T-helper 1 cell treated with Interleukin-12 subunit alpha and Interleukin-12 subunit beta and Interleukin-4 antibody, amounts not matched to agents 30 μg/mL and 1 μg/mL, for 36 hours (primary cell): ENCODE measurements at regions not wholly inside any gene's neighbourhood (a gene's known extent, or its start where the extent isn't known, plus 50 kb on each side); places are given as distances from the start of the nearest gene placed in this dataset.

Experiments used
- H3K27ac Mint-ChIP-seq: one replicate; pipeline ENCODE4 v1.8.0; 2021; ENCODE audit warnings: mild to moderate bottlenecking, mixed read lengths
- H3K27me3 Mint-ChIP-seq: one replicate; pipeline ENCODE4 v1.8.0; 2021; ENCODE audit warnings: low read depth, mixed read lengths
- H3K36me3 Mint-ChIP-seq: one replicate; pipeline ENCODE4 v1.8.0; 2021; ENCODE audit warnings: low read depth, mixed read lengths
- H3K4me1 Mint-ChIP-seq: one replicate; pipeline ENCODE4 v1.8.0; 2021; ENCODE audit warnings: low read depth, mixed read lengths
- H3K4me3 Mint-ChIP-seq: one replicate; pipeline ENCODE4 v1.8.0; 2021; ENCODE audit warnings: mild to moderate bottlenecking, moderate library complexity, mixed read lengths
- H3K9me3 Mint-ChIP-seq: one replicate; pipeline ENCODE4 v1.8.0; 2021; ENCODE audit warnings: mixed read lengths

- no peaks in the 10 kb centered on the region for H3K27me3 Mint-ChIP-seq
- no peak overlapping the region for H3K4me3 Mint-ChIP-seq
- no peaks in the 10 kb centered on the region for H3K4me1 Mint-ChIP-seq
- H3K9me3 Mint-ChIP-seq = no peaks in the 10 kb centered on the region
- H3K27ac Mint-ChIP-seq = no peak overlapping the region
- no peaks in the 10 kb centered on the region for H3K36me3 Mint-ChIP-seq
These were observed 191.4 kb upstream of the VRK2 start for GRCh38 chr2:57855212-57855611.

- H3K4me1 Mint-ChIP-seq = no peaks in the 10 kb centered on the region
- no peaks in the 10 kb centered on the region for H3K9me3 Mint-ChIP-seq
- H3K27ac Mint-ChIP-seq = no peak overlapping the region
- H3K36me3 Mint-ChIP-seq = no peaks in the 10 kb centered on the region
- peaks cover 4% of the 10 kb centered on the region for H3K27me3 Mint-ChIP-seq
- no peak overlapping the region for H3K4me3 Mint-ChIP-seq
These were observed 186.9 kb upstream of the VRK2 start for GRCh38 chr2:57859755-57860154.

GRCh38 chr2:57862153-57862552, 184.5 kb upstream of the VRK2 start:
- Mint-ChIP-seq H3K9me3 (no peaks in the 10 kb centered on the region), H3K4me3 (no peak overlapping the region), H3K36me3 (no peaks in the 10 kb centered on the region), H3K4me1 (no peaks in the 10 kb centered on the region), H3K27me3 (peaks cover 4% of the 10 kb centered on the region), H3K27ac (no peak overlapping the region)

GRCh38 chr2:57862727-57863126, 183.9 kb upstream of the VRK2 start:
- Mint-ChIP-seq H3K4me1 (no peaks in the 10 kb centered on the region), H3K9me3 (no peaks in the 10 kb centered on the region), H3K27ac (no peak overlapping the region), H3K4me3 (no peak overlapping the region), H3K36me3 (no peaks in the 10 kb centered on the region), H3K27me3 (peaks cover 4% of the 10 kb centered on the region)

- Mint-ChIP-seq H3K4me3 (no peak overlapping the region), H3K4me1 (no peaks in the 10 kb centered on the region), H3K36me3 (no peaks in the 10 kb centered on the region)
These were observed 181.7 kb upstream of the VRK2 start for GRCh38 chr2:57864926-57865325.

GRCh38 chr2:57867730-57868129, 178.9 kb upstream of the VRK2 start:
- H3K4me3 Mint-ChIP-seq = no peak overlapping the region
- H3K4me1 Mint-ChIP-seq = no peaks in the 10 kb centered on the region
- H3K36me3 Mint-ChIP-seq = no peaks in the 10 kb centered on the region
- H3K27ac Mint-ChIP-seq = no peak overlapping the region
- H3K27me3 Mint-ChIP-seq = peaks cover 2% of the 10 kb centered on the region
- no peaks in the 10 kb centered on the region for H3K9me3 Mint-ChIP-seq

More at GRCh38 chr2:57864926-57865325, 181.7 kb upstream of the VRK2 start:
- Mint-ChIP-seq H3K9me3 (no peaks in the 10 kb centered on the region), H3K27me3 (peaks cover 4% of the 10 kb centered on the region), H3K27ac (no peak overlapping the region)

GRCh38 chr2:57868619-57869139, 177.9 kb upstream of the VRK2 start:
- Mint-ChIP-seq H3K9me3 (no peaks in the 10 kb centered on the region), H3K4me3 (no peak overlapping the region), H3K27me3 (no peaks in the 10 kb centered on the region), H3K4me1 (no peaks in the 10 kb centered on the region), H3K27ac (no peak overlapping the region), H3K36me3 (no peaks in the 10 kb centered on the region)

- H3K9me3 Mint-ChIP-seq = no peaks in the 10 kb centered on the region
- H3K27ac Mint-ChIP-seq = no peak overlapping the region
- no peaks in the 10 kb centered on the region for H3K4me1 Mint-ChIP-seq
- H3K27me3 Mint-ChIP-seq = no peaks in the 10 kb centered on the region
- H3K4me3 Mint-ChIP-seq = no peak overlapping the region
- H3K36me3 Mint-ChIP-seq = no peaks in the 10 kb centered on the region
These were observed 176.8 kb upstream of the VRK2 start for GRCh38 chr2:57869758-57870344.

- Mint-ChIP-seq H3K27ac (no peak overlapping the region), H3K36me3 (no peaks in the 10 kb centered on the region), H3K4me3 (no peak overlapping the region), H3K27me3 (no peaks in the 10 kb centered on the region), H3K4me1 (no peaks in the 10 kb centered on the region), H3K9me3 (no peaks in the 10 kb centered on the region)
These were observed 170.3 kb upstream of the VRK2 start for GRCh38 chr2:57876313-57876712.

- Mint-ChIP-seq H3K9me3 (no peaks in the 10 kb centered on the region), H3K4me3 (no peak overlapping the region), H3K27ac (no peak overlapping the region), H3K36me3 (no peaks in the 10 kb centered on the region), H3K27me3 (no peaks in the 10 kb centered on the region), H3K4me1 (no peaks in the 10 kb centered on the region)
These were observed 168.8 kb upstream of the VRK2 start for GRCh38 chr2:57877811-57878170.

GRCh38 chr2:57878171-57878865, 168.3 kb upstream of the VRK2 start:
- H3K9me3 Mint-ChIP-seq = no peaks in the 10 kb centered on the region
- no peak overlapping the region for H3K4me3 Mint-ChIP-seq
- no peaks in the 10 kb centered on the region for H3K4me1 Mint-ChIP-seq
- no peaks in the 10 kb centered on the region for H3K36me3 Mint-ChIP-seq
- no peak overlapping the region for H3K27ac Mint-ChIP-seq
- H3K27me3 Mint-ChIP-seq = no peaks in the 10 kb centered on the region

GRCh38 chr2:57878866-57879210, 167.8 kb upstream of the VRK2 start:
- H3K36me3 Mint-ChIP-seq = no peaks in the 10 kb centered on the region
- H3K27ac Mint-ChIP-seq = no peak overlapping the region
- no peak overlapping the region for H3K4me3 Mint-ChIP-seq
- no peaks in the 10 kb centered on the region for H3K9me3 Mint-ChIP-seq
- no peaks in the 10 kb centered on the region for H3K4me1 Mint-ChIP-seq
- no peaks in the 10 kb centered on the region for H3K27me3 Mint-ChIP-seq

- no peaks in the 10 kb centered on the region for H3K36me3 Mint-ChIP-seq
- no peaks in the 10 kb centered on the region for H3K9me3 Mint-ChIP-seq
- H3K4me3 Mint-ChIP-seq = no peak overlapping the region
- no peaks in the 10 kb centered on the region for H3K27me3 Mint-ChIP-seq
- no peaks in the 10 kb centered on the region for H3K4me1 Mint-ChIP-seq
- H3K27ac Mint-ChIP-seq = no peak overlapping the region
These were observed 166.2 kb upstream of the VRK2 start for GRCh38 chr2:57880446-57880845.

GRCh38 chr2:57880967-57881366, 165.6 kb upstream of the VRK2 start:
- H3K9me3 Mint-ChIP-seq = no peaks in the 10 kb centered on the region
- H3K27ac Mint-ChIP-seq = no peak overlapping the region
- no peaks in the 10 kb centered on the region for H3K4me1 Mint-ChIP-seq
- H3K27me3 Mint-ChIP-seq = no peaks in the 10 kb centered on the region
- no peak overlapping the region for H3K4me3 Mint-ChIP-seq
- H3K36me3 Mint-ChIP-seq = no peaks in the 10 kb centered on the region

- H3K27ac Mint-ChIP-seq = no peak overlapping the region
- H3K4me3 Mint-ChIP-seq = no peak overlapping the region
- no peaks in the 10 kb centered on the region for H3K36me3 Mint-ChIP-seq
- no peaks in the 10 kb centered on the region for H3K4me1 Mint-ChIP-seq
- H3K27me3 Mint-ChIP-seq = no peaks in the 10 kb centered on the region
- H3K9me3 Mint-ChIP-seq = no peaks in the 10 kb centered on the region
These were observed 164.4 kb upstream of the VRK2 start for GRCh38 chr2:57881998-57882888.
